Osteocyte (in vitro differentiated cells): ENCODE measurements at regions not wholly inside any gene's neighbourhood (a gene's known extent, or its start where the extent isn't known, plus 50 kb on each side); places are given as distances from the start of the nearest gene placed in this dataset.

Experiments
- DNase-seq: peaks from one replicate; pipeline ENCODE4 v3.0.0; 2021; ENCODE audit warnings: mixed read lengths; ENCODE audit not compliant: unreplicated experiment; ENCODE audit errors: extremely low spot score
- H3K27ac Mint-ChIP-seq: one replicate; pipeline ENCODE4 v1.8.0; 2021; ENCODE audit warnings: mild to moderate bottlenecking, mixed read lengths; ENCODE audit not compliant: unreplicated experiment
- H3K27me3 Mint-ChIP-seq: one replicate; pipeline ENCODE4 v1.8.0; 2021; ENCODE audit warnings: mixed read lengths; ENCODE audit not compliant: unreplicated experiment
- H3K36me3 Mint-ChIP-seq: one replicate; pipeline ENCODE4 v1.8.0; 2021; ENCODE audit warnings: mixed read lengths; ENCODE audit not compliant: unreplicated experiment
- H3K4me1 Mint-ChIP-seq: one replicate; pipeline ENCODE4 v1.8.0; 2021; ENCODE audit warnings: mixed read lengths; ENCODE audit not compliant: unreplicated experiment
- H3K4me3 Mint-ChIP-seq: one replicate; pipeline ENCODE4 v1.8.0; 2021; ENCODE audit warnings: mild to moderate bottlenecking, moderate library complexity, mixed read lengths; ENCODE audit not compliant: unreplicated experiment
- H3K9me3 Mint-ChIP-seq: one replicate; pipeline ENCODE4 v1.8.0; 2021; ENCODE audit warnings: mixed read lengths; ENCODE audit not compliant: unreplicated experiment
- TF ChIP-seq, protein P1 (sequence below): fragments of 200-600 bp; sonication (generic); IDR thresholded peaks from 2 replicates; pipeline ENCODE4 v1.5.0; 2021; ENCODE audit warnings: antibody characterized with exemption, mild to moderate bottlenecking, moderate library complexity

DNA sequence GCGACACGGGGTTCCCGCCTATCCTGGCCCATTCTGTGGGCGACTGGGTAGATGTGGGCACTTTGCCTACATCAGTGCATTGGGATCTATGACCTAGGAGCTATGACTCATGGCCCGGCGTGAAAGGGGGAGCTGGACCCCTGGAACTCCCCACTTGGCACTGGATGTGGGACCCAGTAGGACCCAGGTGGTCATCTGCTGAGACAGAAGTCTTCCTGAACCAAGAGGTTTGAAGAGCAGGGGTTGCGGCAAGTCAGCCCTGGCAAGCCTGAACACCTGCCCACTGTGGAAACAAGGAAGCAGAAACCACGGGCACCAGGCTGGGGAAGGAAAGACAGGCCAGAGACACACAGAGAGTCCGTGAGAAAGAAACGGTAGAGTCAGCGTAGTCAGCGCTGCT, 656.7 kb downstream of the AJAP1 start:
- H3K4me3 Mint-ChIP-seq = no peak overlapping the region
- H3K9me3 Mint-ChIP-seq = peaks cover 53% of the 10 kb centered on the region
- no peak overlapping the region for H3K27ac Mint-ChIP-seq

DNA sequence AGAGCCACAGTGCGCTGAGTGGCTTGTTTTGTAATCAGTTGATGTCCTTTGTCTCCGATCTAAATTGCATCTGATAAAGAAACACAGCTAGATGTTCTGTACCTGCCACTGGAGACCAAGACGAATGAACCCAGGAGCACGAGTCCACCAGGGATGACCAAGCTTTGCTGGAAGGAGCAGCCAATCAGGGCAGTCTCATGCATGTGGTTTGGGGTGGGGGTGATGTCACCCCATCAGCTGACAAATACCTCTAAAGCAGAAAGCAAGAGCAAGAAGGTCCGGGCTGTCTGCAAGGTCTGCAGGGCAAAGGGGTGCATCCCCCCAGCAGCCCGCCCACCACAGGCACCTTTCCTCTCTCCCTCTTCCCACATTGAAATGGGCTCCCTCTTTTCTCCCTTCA, 653.8 kb downstream of the AJAP1 start:
- Mint-ChIP-seq H3K36me3 (no peaks in the 10 kb centered on the region), H3K27me3 (no peaks in the 10 kb centered on the region), H3K4me3 (no peak overlapping the region), H3K9me3 (peaks cover 55% of the 10 kb centered on the region), H3K27ac (no peak overlapping the region), H3K4me1 (no peaks in the 10 kb centered on the region)
- DNase-seq = no peak
- TF ChIP-seq, protein P1, sequence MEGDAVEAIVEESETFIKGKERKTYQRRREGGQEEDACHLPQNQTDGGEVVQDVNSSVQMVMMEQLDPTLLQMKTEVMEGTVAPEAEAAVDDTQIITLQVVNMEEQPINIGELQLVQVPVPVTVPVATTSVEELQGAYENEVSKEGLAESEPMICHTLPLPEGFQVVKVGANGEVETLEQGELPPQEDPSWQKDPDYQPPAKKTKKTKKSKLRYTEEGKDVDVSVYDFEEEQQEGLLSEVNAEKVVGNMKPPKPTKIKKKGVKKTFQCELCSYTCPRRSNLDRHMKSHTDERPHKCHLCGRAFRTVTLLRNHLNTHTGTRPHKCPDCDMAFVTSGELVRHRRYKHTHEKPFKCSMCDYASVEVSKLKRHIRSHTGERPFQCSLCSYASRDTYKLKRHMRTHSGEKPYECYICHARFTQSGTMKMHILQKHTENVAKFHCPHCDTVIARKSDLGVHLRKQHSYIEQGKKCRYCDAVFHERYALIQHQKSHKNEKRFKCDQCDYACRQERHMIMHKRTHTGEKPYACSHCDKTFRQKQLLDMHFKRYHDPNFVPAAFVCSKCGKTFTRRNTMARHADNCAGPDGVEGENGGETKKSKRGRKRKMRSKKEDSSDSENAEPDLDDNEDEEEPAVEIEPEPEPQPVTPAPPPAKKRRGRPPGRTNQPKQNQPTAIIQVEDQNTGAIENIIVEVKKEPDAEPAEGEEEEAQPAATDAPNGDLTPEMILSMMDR = no peak

More for the DNA sequence above, 656.7 kb downstream of the AJAP1 start:
- DNase-seq = no peak
- Mint-ChIP-seq H3K4me1 (no peaks in the 10 kb centered on the region), H3K27me3 (no peaks in the 10 kb centered on the region), H3K36me3 (no peaks in the 10 kb centered on the region)
- TF ChIP-seq, protein P1 = no peak

DNA sequence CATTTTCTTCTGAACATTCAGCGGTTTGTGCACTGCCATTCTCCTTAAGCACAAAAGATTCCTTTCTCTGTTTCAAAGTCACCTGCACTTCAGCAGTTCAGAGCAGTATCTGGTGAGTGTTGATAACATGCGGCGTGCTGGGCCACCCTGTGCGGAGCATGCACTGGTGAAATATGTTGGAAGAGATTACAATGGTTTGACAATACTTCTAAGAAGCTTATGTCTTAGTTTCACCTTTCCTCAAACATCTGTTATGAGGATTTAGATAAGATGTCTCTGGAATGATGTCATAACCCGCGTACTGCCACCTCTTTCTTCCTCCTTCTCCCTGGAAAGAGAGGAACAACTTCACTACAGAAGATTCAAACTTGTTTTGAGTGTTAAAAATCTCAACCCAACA, 650.3 kb downstream of the AJAP1 start:
- Mint-ChIP-seq H3K27me3 (no peaks in the 10 kb centered on the region), H3K4me1 (no peaks in the 10 kb centered on the region), H3K27ac (no peak overlapping the region), H3K36me3 (no peaks in the 10 kb centered on the region), H3K4me3 (no peak overlapping the region), H3K9me3 (peaks cover 51% of the 10 kb centered on the region)
- DNase-seq = no peak
- TF ChIP-seq, protein P1 = no peak

DNA sequence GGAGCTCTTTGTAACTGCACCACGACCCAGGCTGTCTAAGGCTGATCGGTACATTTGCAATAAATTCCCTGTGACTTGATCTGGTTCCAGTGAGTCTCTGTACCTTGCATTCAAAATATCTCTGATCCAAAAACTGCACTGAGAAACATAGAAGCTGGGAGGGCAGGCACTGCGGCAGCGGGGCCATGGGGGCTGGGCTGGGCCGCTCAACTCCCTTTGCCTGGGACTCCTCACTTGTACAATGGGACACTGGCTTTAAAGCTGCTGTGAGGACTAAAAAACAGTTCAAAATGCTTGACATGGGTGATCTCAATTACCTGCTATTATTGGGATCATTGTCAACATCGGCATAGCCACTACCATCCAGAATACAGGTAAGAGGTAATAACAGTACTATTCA, 644.0 kb downstream of the AJAP1 start:
- Mint-ChIP-seq H3K27ac (no peak overlapping the region), H3K27me3 (no peaks in the 10 kb centered on the region), H3K4me3 (no peak overlapping the region), H3K36me3 (no peaks in the 10 kb centered on the region), H3K9me3 (peaks cover 54% of the 10 kb centered on the region), H3K4me1 (no peaks in the 10 kb centered on the region)
- no peak for DNase-seq
- TF ChIP-seq, protein P1 = no peak

DNA sequence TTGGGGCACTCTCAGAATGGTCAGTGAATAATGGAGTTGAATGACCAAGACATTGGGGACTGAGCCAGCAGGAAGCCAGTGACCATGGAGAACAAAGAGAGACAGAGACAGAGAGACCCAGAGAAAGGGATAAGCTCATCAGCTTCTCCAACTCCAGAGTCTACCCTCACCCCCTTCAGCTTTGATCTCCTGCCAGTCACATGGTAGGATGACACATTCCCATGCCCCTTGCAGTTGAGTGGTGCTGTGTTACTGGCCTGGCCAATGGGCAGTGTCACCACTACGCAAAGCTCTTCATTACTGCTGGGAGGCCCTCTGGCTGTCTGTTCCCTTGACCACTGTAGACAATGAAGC, 643.5 kb downstream of the AJAP1 start:
- Mint-ChIP-seq H3K9me3 (peaks cover 52% of the 10 kb centered on the region), H3K4me1 (no peaks in the 10 kb centered on the region), H3K27ac (no peak overlapping the region), H3K27me3 (no peaks in the 10 kb centered on the region), H3K36me3 (no peaks in the 10 kb centered on the region), H3K4me3 (no peak overlapping the region)
- DNase-seq = no peak
- TF ChIP-seq, protein P1 = no peak
